ENCODE measurements at regions not wholly inside any gene's neighbourhood (a gene's known extent, or its start where the extent isn't known, plus 50 kb on each side); places are given as distances from the start of the nearest gene placed in this dataset.

- Histone ChIP-seq H3K4ac (ENCODE audit: low read depth in 1 of 2, low read length in 2 of 2) (no peak overlapping the region), H2BK15ac (ENCODE audit: low read depth, poor library complexity, severe bottlenecking) (no peak overlapping the region), H3K14ac (ENCODE audit: low read length in 2 of 2) (no peak overlapping the region), H3K9me3 (ENCODE audit: control insufficient read depth, low read length) (no peaks in the 10 kb centered on the region), H2AFZ (ENCODE audit: low read depth, low read length) (no peak overlapping the region), H3K27me3 (ENCODE audit: control insufficient read depth in 1 of 2, insufficient read depth in 1 of 2, low read length in 2 of 2) (peaks cover 12 to 19% of the 10 kb centered on the region in 2 experiments), H3K79me1 (replicated peaks; ENCODE audit: low read length, poor library complexity, severe bottlenecking) (no peaks in the 10 kb centered on the region), H2BK12ac (ENCODE audit: low read length in 2 of 2) (no peak overlapping the region), H3K4me1 (ENCODE audit: control insufficient read depth, insufficient read depth, low read depth, low read length) (no peaks in the 10 kb centered on the region), H3K27ac (ENCODE audit: low read length, poor library complexity, severe bottlenecking) (no peak overlapping the region), H2BK5ac (ENCODE audit: low read depth, low read length, poor library complexity, severe bottlenecking) (no peak overlapping the region), H4K8ac (ENCODE audit: low read length) (no peak overlapping the region), H3K23ac (ENCODE audit: low read length in 2 of 2) (no peak overlapping the region), H3K9ac (ENCODE audit: low read length) (no peak overlapping the region), H3K36me3 (ENCODE audit: control insufficient read depth in 1 of 2, insufficient read depth in 2 of 2, low read depth in 1 of 2, low read length in 2 of 2) (no peaks in the 10 kb centered on the region), H3K18ac (ENCODE audit: low read depth in 1 of 2, low read length in 2 of 2) (no peak overlapping the region), H3K4me3 (ENCODE audit: insufficient read depth in 1 of 2, low read depth in 1 of 2, low read length in 2 of 2) (no peak overlapping the region), H3K4me2 (ENCODE audit: low read length, poor library complexity, severe bottlenecking) (no peak overlapping the region), H2BK120ac (ENCODE audit: low read depth, low read length) (no peak overlapping the region), H2AK5ac (ENCODE audit: low read length, severe bottlenecking) (no peak overlapping the region), H4K91ac (ENCODE audit: low read length) (no peak overlapping the region)
- DNase-seq, result no peak
- WGBS, result 76% methylated on average over 3 of the region's 3 CpGs
Measured at GRCh38 chr11:93933230-93933629, 82.8 kb upstream of the VSTM5 start.

GRCh38 chr11:93935826-93936225, 85.3 kb upstream of the HEPHL1 start:
- H2AK5ac ChIP-seq (ENCODE audit: low read length, severe bottlenecking), result no peak overlapping the region
- no peak overlapping the region for H2BK120ac ChIP-seq (ENCODE audit: low read depth, low read length)
- no peak overlapping the region for H4K8ac ChIP-seq (ENCODE audit: low read length)
- H3K36me3 ChIP-seq (ENCODE audit: control insufficient read depth in 1 of 2, insufficient read depth in 2 of 2, low read depth in 1 of 2, low read length in 2 of 2), result no peaks in the 10 kb centered on the region
- H3K9me3 ChIP-seq (ENCODE audit: control insufficient read depth, low read length), result no peaks in the 10 kb centered on the region
- no peak overlapping the region for H3K14ac ChIP-seq (ENCODE audit: low read length in 2 of 2)
- H3K18ac ChIP-seq (ENCODE audit: low read depth in 1 of 2, low read length in 2 of 2), result no peak overlapping the region
- H2AFZ ChIP-seq (ENCODE audit: low read depth, low read length), result no peak overlapping the region
- no peak overlapping the region for H2BK12ac ChIP-seq (ENCODE audit: low read length in 2 of 2)
- 86% methylated on average over 5 of the region's 5 CpGs for WGBS
- no peak for DNase-seq
- no peak overlapping the region for H2BK5ac ChIP-seq (ENCODE audit: low read depth, low read length, poor library complexity, severe bottlenecking)
- H2BK15ac ChIP-seq (ENCODE audit: low read depth, poor library complexity, severe bottlenecking), result no peak overlapping the region
- no peaks in the 10 kb centered on the region for H3K79me1 ChIP-seq (replicated peaks; ENCODE audit: low read length, poor library complexity, severe bottlenecking)
- H3K27me3 ChIP-seq (ENCODE audit: control insufficient read depth in 1 of 2, insufficient read depth in 1 of 2, low read length in 2 of 2), result peaks cover 9 to 25% of the 10 kb centered on the region in 2 experiments
- H3K4me3 ChIP-seq (ENCODE audit: insufficient read depth in 1 of 2, low read depth in 1 of 2, low read length in 2 of 2), result no peak overlapping the region
- no peak overlapping the region for H3K4ac ChIP-seq (ENCODE audit: low read depth in 1 of 2, low read length in 2 of 2)
- H4K91ac ChIP-seq (ENCODE audit: low read length), result no peak overlapping the region
- no peak overlapping the region for H3K23ac ChIP-seq (ENCODE audit: low read length in 2 of 2)
- no peak overlapping the region for H3K9ac ChIP-seq (ENCODE audit: low read length)
- no peak overlapping the region for H3K27ac ChIP-seq (ENCODE audit: low read length, poor library complexity, severe bottlenecking)
- no peaks in the 10 kb centered on the region for H3K4me1 ChIP-seq (ENCODE audit: control insufficient read depth, insufficient read depth, low read depth, low read length)
- H3K4me2 ChIP-seq (ENCODE audit: low read length, poor library complexity, severe bottlenecking), result no peak overlapping the region

DNA sequence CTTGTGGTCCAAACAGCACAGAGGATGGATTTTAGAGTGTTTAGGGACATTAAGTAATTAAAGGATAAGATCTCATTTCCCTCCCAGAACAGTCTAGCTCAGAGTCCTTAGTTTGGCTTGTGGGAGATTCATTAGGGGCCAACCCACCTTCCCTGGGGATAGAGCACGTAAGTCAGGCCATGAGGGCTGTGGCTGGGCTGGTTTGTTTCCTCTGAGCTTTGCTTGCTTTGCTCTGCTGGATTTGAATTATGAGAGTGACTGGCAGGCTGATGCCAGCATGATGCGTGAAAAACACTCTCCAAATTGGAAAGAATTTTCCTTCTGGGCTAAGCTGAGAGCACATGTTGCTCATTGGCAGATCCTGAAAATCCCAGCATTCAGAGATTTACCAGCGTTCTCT, 84.7 kb upstream of the HEPHL1 start:
- Histone ChIP-seq H3K4me2 (ENCODE audit: low read length, poor library complexity, severe bottlenecking) (no peak overlapping the region), H3K4me3 (ENCODE audit: insufficient read depth in 1 of 2, low read depth in 1 of 2, low read length in 2 of 2) (no peak overlapping the region), H4K91ac (ENCODE audit: low read length) (no peak overlapping the region), H3K23ac (ENCODE audit: low read length in 2 of 2) (no peak overlapping the region), H3K79me1 (replicated peaks; ENCODE audit: low read length, poor library complexity, severe bottlenecking) (no peaks in the 10 kb centered on the region), H2BK120ac (ENCODE audit: low read depth, low read length) (no peak overlapping the region), H3K14ac (ENCODE audit: low read length in 2 of 2) (no peak overlapping the region), H2BK12ac (ENCODE audit: low read length in 2 of 2) (no peak overlapping the region), H3K27ac (ENCODE audit: low read length, poor library complexity, severe bottlenecking) (no peak overlapping the region), H3K36me3 (ENCODE audit: control insufficient read depth in 1 of 2, insufficient read depth in 2 of 2, low read depth in 1 of 2, low read length in 2 of 2) (no peaks in the 10 kb centered on the region), H3K4ac (ENCODE audit: low read depth in 1 of 2, low read length in 2 of 2) (no peak overlapping the region), H2BK5ac (ENCODE audit: low read depth, low read length, poor library complexity, severe bottlenecking) (no peak overlapping the region), H2BK15ac (ENCODE audit: low read depth, poor library complexity, severe bottlenecking) (no peak overlapping the region), H4K8ac (ENCODE audit: low read length) (no peak overlapping the region), H3K27me3 (ENCODE audit: control insufficient read depth in 1 of 2, insufficient read depth in 1 of 2, low read length in 2 of 2) (peaks cover 9 to 25% of the 10 kb centered on the region in 2 experiments), H2AK5ac (ENCODE audit: low read length, severe bottlenecking) (no peak overlapping the region), H3K18ac (ENCODE audit: low read depth in 1 of 2, low read length in 2 of 2) (no peak overlapping the region), H3K4me1 (ENCODE audit: control insufficient read depth, insufficient read depth, low read depth, low read length) (no peaks in the 10 kb centered on the region), H3K9me3 (ENCODE audit: control insufficient read depth, low read length) (no peaks in the 10 kb centered on the region), H3K9ac (ENCODE audit: low read length) (no peak overlapping the region), H2AFZ (ENCODE audit: low read depth, low read length) (no peak overlapping the region)
- WGBS, result 61% methylated on average over 3 of the region's 3 CpGs
- DNase-seq, result no peak

DNA sequence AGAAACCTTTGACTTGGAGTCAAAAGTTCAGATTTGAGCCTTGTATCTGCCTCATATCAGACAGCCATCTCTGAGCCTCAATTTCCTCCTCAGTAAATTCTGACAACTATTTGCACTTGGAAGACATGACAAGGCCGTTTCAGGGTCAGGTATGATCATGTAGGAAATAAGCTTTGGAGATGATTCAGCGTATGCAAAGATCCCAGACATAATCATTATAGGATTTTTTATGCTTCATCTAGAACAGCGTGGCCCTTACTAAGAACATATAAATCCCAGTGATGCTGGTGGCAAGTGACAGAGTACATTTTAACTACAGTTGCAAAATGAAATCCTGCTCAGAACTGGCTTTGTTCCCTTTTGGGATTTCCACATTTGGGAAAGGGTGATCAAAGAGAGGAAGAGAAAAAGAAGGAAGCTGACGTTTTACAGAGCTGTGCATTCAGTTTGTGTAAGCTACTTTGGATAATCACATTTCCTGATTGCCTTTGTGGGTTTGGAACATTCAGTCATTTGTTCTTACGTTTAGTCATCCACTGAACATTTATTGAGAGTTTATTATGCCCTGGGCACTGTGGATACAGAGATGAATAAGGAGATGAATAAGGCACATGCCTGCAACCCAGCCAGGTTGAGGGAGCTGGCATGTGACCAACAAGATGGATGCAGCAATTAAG, 81.9 kb upstream of the HEPHL1 start:
- no peak overlapping the region for H3K9ac ChIP-seq (ENCODE audit: low read length)
- no peak overlapping the region for H3K27ac ChIP-seq (ENCODE audit: low read length, poor library complexity, severe bottlenecking)
- H3K14ac ChIP-seq (ENCODE audit: low read length in 2 of 2), result no peak overlapping the region
- H2BK12ac ChIP-seq (ENCODE audit: low read length in 2 of 2), result no peak overlapping the region
- H3K4ac ChIP-seq (ENCODE audit: low read depth in 1 of 2, low read length in 2 of 2), result no peak overlapping the region
- H4K91ac ChIP-seq (ENCODE audit: low read length), result no peak overlapping the region
- no peak overlapping the region for H4K8ac ChIP-seq (ENCODE audit: low read length)
- WGBS, result 74% methylated on average over 3 of the region's 5 CpGs
- no peak overlapping the region for H3K4me3 ChIP-seq (ENCODE audit: insufficient read depth in 1 of 2, low read depth in 1 of 2, low read length in 2 of 2)
- H3K18ac ChIP-seq (ENCODE audit: low read depth in 1 of 2, low read length in 2 of 2), result no peak overlapping the region
- H3K9me3 ChIP-seq (ENCODE audit: control insufficient read depth, low read length), result no peaks in the 10 kb centered on the region
- H3K4me1 ChIP-seq (ENCODE audit: control insufficient read depth, insufficient read depth, low read depth, low read length), result no peaks in the 10 kb centered on the region
- DNase-seq, result no peak
- H2BK120ac ChIP-seq (ENCODE audit: low read depth, low read length), result no peak overlapping the region
- no peak overlapping the region for H2BK15ac ChIP-seq (ENCODE audit: low read depth, poor library complexity, severe bottlenecking)
- no peak overlapping the region for H2BK5ac ChIP-seq (ENCODE audit: low read depth, low read length, poor library complexity, severe bottlenecking)
- H3K79me1 ChIP-seq (replicated peaks; ENCODE audit: low read length, poor library complexity, severe bottlenecking), result no peaks in the 10 kb centered on the region
- no peak overlapping the region for H2AK5ac ChIP-seq (ENCODE audit: low read length, severe bottlenecking)
- no peak overlapping the region for H3K4me2 ChIP-seq (ENCODE audit: low read length, poor library complexity, severe bottlenecking)
- peaks cover 12 to 17% of the 10 kb centered on the region in 2 experiments for H3K27me3 ChIP-seq (ENCODE audit: control insufficient read depth in 1 of 2, insufficient read depth in 1 of 2, low read length in 2 of 2)
- H3K23ac ChIP-seq (ENCODE audit: low read length in 2 of 2), result no peak overlapping the region
- H3K36me3 ChIP-seq (ENCODE audit: control insufficient read depth in 1 of 2, insufficient read depth in 2 of 2, low read depth in 1 of 2, low read length in 2 of 2), result no peaks in the 10 kb centered on the region
- no peak overlapping the region for H2AFZ ChIP-seq (ENCODE audit: low read depth, low read length)
